ENCODE measurements at regions not wholly inside any gene's neighbourhood (a gene's known extent, or its start where the extent isn't known, plus 50 kb on each side); places are given as distances from the start of the nearest gene placed in this dataset.

DNA sequence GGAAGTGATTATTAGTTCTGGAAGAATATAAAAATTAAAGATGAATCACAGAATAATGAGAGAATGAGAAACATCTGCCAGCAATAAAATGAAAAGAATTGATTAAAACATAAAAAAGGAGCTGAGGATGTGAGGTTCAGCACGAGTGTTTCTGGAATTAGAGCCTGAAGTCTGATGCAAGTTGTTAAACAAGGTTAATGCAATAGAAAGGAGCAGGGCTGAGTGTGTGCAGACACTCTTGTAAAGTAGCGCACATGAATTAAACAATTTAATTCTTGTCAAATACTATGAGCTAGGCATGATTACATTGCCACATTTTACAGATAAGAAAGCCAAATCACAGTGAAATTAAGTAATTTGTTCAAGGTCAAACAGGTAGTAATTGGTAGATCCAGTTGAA, 384.2 kb downstream of the TAF11L14 start:
- Histone ChIP-seq H3K23ac (ENCODE audit: insufficient read length, low read depth, low read length) (no peak overlapping the region), H2BK12ac (ENCODE audit: insufficient read length, low read depth, low read length) (no peak overlapping the region), H3T11ph (ENCODE audit: low read length) (no peak overlapping the region), H3K79me1 (ENCODE audit: insufficient read depth, low read depth, low read length, poor library complexity, severe bottlenecking) (no peaks in the 10 kb centered on the region), H3K27me3 (ENCODE audit: insufficient read depth, low read length) (no peaks in the 10 kb centered on the region), H4K8ac (replicated peaks; ENCODE audit: insufficient read length, low read depth, low read length) (no peak overlapping the region), H3K9me3 (ENCODE audit: control insufficient read depth, low read depth, low read length) (no peaks in the 10 kb centered on the region), H2BK120ac (ENCODE audit: low read depth, low read length, poor library complexity, severe bottlenecking) (no peak overlapping the region), H2AFZ (ENCODE audit: low read length) (no peak overlapping the region), H4K91ac (ENCODE audit: insufficient read length, low read depth, low read length) (no peak overlapping the region), H2AK5ac (ENCODE audit: insufficient read length, low read length) (no peak overlapping the region), H2BK15ac (ENCODE audit: low read depth, low read length) (no peak overlapping the region), H4K5ac (ENCODE audit: insufficient read length, low read depth, low read length) (no peak overlapping the region), H3K14ac (ENCODE audit: insufficient read depth, low read length) (no peak overlapping the region), H3K27ac (ENCODE audit: insufficient read length, low read depth, low read length) (no peak overlapping the region), H2BK20ac (ENCODE audit: low read depth, low read length, poor library complexity, severe bottlenecking) (no peak overlapping the region), H3K4me2 (ENCODE audit: insufficient read depth, insufficient read length, low read length) (no peak overlapping the region), H3K4ac (ENCODE audit: low read depth, low read length) (no peak overlapping the region), H3K9ac (ENCODE audit: extremely low read depth, insufficient read length, low read length) (no peak overlapping the region), H3K79me2 (ENCODE audit: insufficient read depth, low read length) (no peaks in the 10 kb centered on the region), H3K18ac (ENCODE audit: insufficient read length, low read depth, low read length) (no peak overlapping the region), H3K23me2 (ENCODE audit: insufficient read length, low read depth, low read length, poor library complexity, severe bottlenecking) (no peaks in the 10 kb centered on the region), H3K4me1 (ENCODE audit: insufficient read depth, low read length) (no peaks in the 10 kb centered on the region), H2BK5ac (ENCODE audit: insufficient read length, low read length) (no peak overlapping the region), H4K20me1 (ENCODE audit: control insufficient read depth, insufficient read depth, insufficient read length) (no peaks in the 10 kb centered on the region), H3K56ac (ENCODE audit: insufficient read length, low read depth, low read length) (no peak overlapping the region)
- no peak for DNase-seq
- no peak overlapping the region for H3K27ac Mint-ChIP-seq
- H3K27me3 Mint-ChIP-seq (ENCODE audit: low read depth) = no peaks in the 10 kb centered on the region; the same call in 1 of the 2 replicates
- H3K9me3 Mint-ChIP-seq = no peaks in the 10 kb centered on the region; a peak in 1 of 5 replicates
- no CpG with 5 or more reads among the region's 2 CpGs for WGBS (ENCODE audit: extremely low coverage, insufficient read length, low lambda C conversion rate)
- TF ChIP-seq, protein P1, sequence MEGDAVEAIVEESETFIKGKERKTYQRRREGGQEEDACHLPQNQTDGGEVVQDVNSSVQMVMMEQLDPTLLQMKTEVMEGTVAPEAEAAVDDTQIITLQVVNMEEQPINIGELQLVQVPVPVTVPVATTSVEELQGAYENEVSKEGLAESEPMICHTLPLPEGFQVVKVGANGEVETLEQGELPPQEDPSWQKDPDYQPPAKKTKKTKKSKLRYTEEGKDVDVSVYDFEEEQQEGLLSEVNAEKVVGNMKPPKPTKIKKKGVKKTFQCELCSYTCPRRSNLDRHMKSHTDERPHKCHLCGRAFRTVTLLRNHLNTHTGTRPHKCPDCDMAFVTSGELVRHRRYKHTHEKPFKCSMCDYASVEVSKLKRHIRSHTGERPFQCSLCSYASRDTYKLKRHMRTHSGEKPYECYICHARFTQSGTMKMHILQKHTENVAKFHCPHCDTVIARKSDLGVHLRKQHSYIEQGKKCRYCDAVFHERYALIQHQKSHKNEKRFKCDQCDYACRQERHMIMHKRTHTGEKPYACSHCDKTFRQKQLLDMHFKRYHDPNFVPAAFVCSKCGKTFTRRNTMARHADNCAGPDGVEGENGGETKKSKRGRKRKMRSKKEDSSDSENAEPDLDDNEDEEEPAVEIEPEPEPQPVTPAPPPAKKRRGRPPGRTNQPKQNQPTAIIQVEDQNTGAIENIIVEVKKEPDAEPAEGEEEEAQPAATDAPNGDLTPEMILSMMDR (conservative IDR thresholded peaks at IDR 0.05) = no peak
- H3K4me1 Mint-ChIP-seq = no peaks in the 10 kb centered on the region
- H3K4me3 Mint-ChIP-seq = no peak overlapping the region
- no peaks in the 10 kb centered on the region for H3K36me3 Mint-ChIP-seq (ENCODE audit: insufficient read depth in 1 of 3, low read depth in 3 of 3)

All from H9 (cell line).